ENCODE measurements at regions not wholly inside any gene's neighbourhood (a gene's known extent, or its start where the extent isn't known, plus 50 kb on each side); places are given as distances from the start of the nearest gene placed in this dataset.

DNA sequence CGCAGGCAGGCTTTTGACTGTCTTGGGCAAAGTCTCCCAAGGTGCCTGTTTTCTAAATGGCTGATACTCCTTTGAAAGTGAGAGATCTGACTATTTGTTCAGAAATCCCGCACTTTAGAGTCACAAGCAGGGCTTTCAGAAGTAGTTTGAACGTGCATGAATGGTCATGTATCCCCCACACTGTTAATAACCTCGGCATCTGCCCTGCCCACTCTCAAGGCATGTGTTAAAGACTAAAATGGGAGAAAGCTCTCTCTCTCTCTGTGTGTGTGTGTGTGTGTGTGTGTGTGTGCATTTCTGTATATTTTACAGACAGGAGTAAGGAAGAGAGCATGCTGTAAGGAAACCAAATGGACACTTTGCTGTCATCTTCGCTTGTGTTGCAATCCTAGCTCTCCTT lies 163.7 kb downstream of the MAF start:
- POLR2A ChIA-PET = no interaction called here
- CTCF ChIA-PET = interaction anchor here (0.6 to 0.7 kb wide), 2 partner anchors 189 to 213 kb away, joined by 3 read pairs; no protein-coding TSS in a partner anchor
- Histone ChIP-seq H3K36me3 (ENCODE audit: control insufficient read depth in 2 of 2, insufficient read depth in 1 of 2, low read length in 2 of 2) (no peaks in the 10 kb centered on the region), H3K4me1 (ENCODE audit: control insufficient read depth, insufficient read depth, low read length) (no peaks in the 10 kb centered on the region), H3K4me3 (ENCODE audit: low read depth, low read length) (no peak overlapping the region), H3K27ac (ENCODE audit: extremely low read depth, low read depth, low read length) (no peak overlapping the region), H3K9me3 (ENCODE audit: control insufficient read depth, insufficient read depth, low read depth, low read length) (no peaks in the 10 kb centered on the region)
- TF ChIP-seq, protein P1, sequence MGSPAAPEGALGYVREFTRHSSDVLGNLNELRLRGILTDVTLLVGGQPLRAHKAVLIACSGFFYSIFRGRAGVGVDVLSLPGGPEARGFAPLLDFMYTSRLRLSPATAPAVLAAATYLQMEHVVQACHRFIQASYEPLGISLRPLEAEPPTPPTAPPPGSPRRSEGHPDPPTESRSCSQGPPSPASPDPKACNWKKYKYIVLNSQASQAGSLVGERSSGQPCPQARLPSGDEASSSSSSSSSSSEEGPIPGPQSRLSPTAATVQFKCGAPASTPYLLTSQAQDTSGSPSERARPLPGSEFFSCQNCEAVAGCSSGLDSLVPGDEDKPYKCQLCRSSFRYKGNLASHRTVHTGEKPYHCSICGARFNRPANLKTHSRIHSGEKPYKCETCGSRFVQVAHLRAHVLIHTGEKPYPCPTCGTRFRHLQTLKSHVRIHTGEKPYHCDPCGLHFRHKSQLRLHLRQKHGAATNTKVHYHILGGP (tag by site-specific recombination; IDR thresholded peaks at IDR 0.05) = no peak
- TF ChIP-seq ZNF2 (tag by site-specific recombination; IDR thresholded peaks at IDR 0.05) (no peak), ZEB2 (tag by site-specific recombination; IDR thresholded peaks at IDR 0.05) (no peak), ZNF426 (tag by site-specific recombination; IDR thresholded peaks at IDR 0.05) (no peak), MEIS1 (CRISPR knock-in tag; IDR thresholded peaks at IDR 0.05; ENCODE audit: borderline replicate concordance) (no peak), ZNF830 (tag by site-specific recombination; IDR thresholded peaks at IDR 0.05; ENCODE audit: low read depth) (no peak), REPIN1 (tag by site-specific recombination; IDR thresholded peaks at IDR 0.05; ENCODE audit: low read depth) (no peak), GLI4 (tag by site-specific recombination; IDR thresholded peaks at IDR 0.05) (no peak), ZNF776 (tag by site-specific recombination; IDR thresholded peaks at IDR 0.05; ENCODE audit: borderline replicate concordance) (no peak), ZNF404 (tag by site-specific recombination; IDR thresholded peaks at IDR 0.05) (no peak), ZNF248 (tag by site-specific recombination; IDR thresholded peaks at IDR 0.05) (no peak), ZIC2 (tag by site-specific recombination; IDR thresholded peaks at IDR 0.05) (no peak), ZNF274 (IDR thresholded peaks at IDR 0.05; ENCODE audit: low read length) (no peak), ZNF274 (tag by site-specific recombination; IDR thresholded peaks at IDR 0.05; ENCODE audit: borderline replicate concordance) (no peak), ZNF596 (tag by site-specific recombination; IDR thresholded peaks at IDR 0.05) (no peak), KLF9 (tag by site-specific recombination; IDR thresholded peaks at IDR 0.05; ENCODE audit: low read depth) (no peak), ZBTB21 (tag by site-specific recombination; IDR thresholded peaks at IDR 0.05) (no peak)
- TF ChIP-seq, protein P2, sequence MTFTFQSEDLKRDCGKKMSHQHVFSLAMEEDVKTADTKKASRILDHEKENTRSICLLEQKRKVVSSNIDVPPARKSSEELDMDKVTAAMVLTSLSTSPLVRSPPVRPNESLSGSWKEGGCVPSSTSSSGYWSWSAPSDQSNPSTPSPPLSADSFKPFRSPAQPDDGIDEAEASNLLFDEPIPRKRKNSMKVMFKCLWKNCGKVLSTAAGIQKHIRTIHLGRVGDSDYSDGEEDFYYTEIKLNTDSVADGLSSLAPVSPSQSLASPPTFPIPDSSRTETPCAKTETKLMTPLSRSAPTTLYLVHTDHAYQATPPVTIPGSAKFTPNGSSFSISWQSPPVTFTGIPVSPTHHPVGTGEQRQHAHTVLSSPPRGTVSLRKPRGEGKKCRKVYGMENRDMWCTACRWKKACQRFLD (tag by site-specific recombination; IDR thresholded peaks at IDR 0.05) = no peak
- TF ChIP-seq, protein P3, sequence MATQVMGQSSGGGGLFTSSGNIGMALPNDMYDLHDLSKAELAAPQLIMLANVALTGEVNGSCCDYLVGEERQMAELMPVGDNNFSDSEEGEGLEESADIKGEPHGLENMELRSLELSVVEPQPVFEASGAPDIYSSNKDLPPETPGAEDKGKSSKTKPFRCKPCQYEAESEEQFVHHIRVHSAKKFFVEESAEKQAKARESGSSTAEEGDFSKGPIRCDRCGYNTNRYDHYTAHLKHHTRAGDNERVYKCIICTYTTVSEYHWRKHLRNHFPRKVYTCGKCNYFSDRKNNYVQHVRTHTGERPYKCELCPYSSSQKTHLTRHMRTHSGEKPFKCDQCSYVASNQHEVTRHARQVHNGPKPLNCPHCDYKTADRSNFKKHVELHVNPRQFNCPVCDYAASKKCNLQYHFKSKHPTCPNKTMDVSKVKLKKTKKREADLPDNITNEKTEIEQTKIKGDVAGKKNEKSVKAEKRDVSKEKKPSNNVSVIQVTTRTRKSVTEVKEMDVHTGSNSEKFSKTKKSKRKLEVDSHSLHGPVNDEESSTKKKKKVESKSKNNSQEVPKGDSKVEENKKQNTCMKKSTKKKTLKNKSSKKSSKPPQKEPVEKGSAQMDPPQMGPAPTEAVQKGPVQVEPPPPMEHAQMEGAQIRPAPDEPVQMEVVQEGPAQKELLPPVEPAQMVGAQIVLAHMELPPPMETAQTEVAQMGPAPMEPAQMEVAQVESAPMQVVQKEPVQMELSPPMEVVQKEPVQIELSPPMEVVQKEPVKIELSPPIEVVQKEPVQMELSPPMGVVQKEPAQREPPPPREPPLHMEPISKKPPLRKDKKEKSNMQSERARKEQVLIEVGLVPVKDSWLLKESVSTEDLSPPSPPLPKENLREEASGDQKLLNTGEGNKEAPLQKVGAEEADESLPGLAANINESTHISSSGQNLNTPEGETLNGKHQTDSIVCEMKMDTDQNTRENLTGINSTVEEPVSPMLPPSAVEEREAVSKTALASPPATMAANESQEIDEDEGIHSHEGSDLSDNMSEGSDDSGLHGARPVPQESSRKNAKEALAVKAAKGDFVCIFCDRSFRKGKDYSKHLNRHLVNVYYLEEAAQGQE (tag by site-specific recombination; IDR thresholded peaks at IDR 0.05) = no peak
- TF ChIP-seq, protein P4, sequence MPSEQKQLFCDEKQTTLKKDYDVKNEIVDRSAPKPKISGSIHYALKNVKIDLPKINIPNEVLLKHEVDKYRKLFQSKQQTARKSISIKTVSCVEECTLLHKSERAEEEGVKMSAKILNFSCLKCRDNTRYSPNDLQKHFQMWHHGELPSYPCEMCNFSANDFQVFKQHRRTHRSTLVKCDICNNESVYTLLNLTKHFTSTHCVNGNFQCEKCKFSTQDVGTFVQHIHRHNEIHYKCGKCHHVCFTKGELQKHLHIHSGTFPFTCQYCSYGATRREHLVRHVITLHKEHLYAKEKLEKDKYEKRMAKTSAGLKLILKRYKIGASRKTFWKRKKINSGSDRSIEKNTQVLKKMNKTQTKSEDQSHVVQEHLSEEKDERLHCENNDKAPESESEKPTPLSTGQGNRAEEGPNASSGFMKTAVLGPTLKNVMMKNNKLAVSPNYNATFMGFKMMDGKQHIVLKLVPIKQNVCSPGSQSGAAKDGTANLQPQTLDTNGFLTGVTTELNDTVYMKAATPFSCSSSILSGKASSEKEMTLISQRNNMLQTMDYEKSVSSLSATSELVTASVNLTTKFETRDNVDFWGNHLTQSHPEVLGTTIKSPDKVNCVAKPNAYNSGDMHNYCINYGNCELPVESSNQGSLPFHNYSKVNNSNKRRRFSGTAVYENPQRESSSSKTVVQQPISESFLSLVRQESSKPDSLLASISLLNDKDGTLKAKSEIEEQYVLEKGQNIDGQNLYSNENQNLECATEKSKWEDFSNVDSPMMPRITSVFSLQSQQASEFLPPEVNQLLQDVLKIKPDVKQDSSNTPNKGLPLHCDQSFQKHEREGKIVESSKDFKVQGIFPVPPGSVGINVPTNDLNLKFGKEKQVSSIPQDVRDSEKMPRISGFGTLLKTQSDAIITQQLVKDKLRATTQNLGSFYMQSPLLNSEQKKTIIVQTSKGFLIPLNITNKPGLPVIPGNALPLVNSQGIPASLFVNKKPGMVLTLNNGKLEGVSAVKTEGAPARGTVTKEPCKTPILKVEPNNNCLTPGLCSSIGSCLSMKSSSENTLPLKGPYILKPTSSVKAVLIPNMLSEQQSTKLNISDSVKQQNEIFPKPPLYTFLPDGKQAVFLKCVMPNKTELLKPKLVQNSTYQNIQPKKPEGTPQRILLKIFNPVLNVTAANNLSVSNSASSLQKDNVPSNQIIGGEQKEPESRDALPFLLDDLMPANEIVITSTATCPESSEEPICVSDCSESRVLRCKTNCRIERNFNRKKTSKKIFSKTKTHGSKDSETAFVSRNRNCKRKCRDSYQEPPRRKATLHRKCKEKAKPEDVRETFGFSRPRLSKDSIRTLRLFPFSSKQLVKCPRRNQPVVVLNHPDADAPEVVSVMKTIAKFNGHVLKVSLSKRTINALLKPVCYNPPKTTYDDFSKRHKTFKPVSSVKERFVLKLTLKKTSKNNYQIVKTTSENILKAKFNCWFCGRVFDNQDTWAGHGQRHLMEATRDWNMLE (tag by site-specific recombination; conservative IDR thresholded peaks at IDR 0.05; ENCODE audit: low read depth) = no peak
- TF ChIP-seq, protein P5, sequence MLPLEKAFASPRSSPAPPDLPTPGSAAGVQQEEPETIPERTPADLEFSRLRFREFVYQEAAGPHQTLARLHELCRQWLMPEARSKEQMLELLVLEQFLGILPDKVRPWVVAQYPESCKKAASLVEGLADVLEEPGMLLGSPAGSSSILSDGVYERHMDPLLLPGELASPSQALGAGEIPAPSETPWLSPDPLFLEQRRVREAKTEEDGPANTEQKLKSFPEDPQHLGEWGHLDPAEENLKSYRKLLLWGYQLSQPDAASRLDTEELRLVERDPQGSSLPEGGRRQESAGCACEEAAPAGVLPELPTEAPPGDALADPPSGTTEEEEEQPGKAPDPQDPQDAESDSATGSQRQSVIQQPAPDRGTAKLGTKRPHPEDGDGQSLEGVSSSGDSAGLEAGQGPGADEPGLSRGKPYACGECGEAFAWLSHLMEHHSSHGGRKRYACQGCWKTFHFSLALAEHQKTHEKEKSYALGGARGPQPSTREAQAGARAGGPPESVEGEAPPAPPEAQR (tag by site-specific recombination; IDR thresholded peaks at IDR 0.05) = no peak

Measured in HEK293 (cell line).